Activated CD4-positive, CD25-positive, alpha-beta regulatory T cell treated with anti-CD3 and anti-CD28 coated beads, Interleukin-2, amount 50 U/mL, for 72 hours (primary cell): ENCODE measurements at regions not wholly inside any gene's neighbourhood (a gene's known extent, or its start where the extent isn't known, plus 50 kb on each side); places are given as distances from the start of the nearest gene placed in this dataset.

ENCODE experiments used
- DNase-seq: peaks from one replicate; pipeline ENCODE4 v3.0.0; 2021

- no peak for DNase-seq
Measured at GRCh38 chr2:9135822-9136558, 70.6 kb upstream of the ASAP2 start.

- DNase-seq, result no peak
Measured at GRCh38 chr2:9127316-9127715, 79.3 kb upstream of the ASAP2 start.

- no peak for DNase-seq
Measured at GRCh38 chr2:9126540-9126939, 80.1 kb upstream of the ASAP2 start.

GRCh38 chr2:9124231-9124741 lies 82.3 kb upstream of the ASAP2 start:
- DNase-seq, result no peak

- DNase-seq, result no peak
Measured at GRCh38 chr2:9123069-9123468, 83.5 kb upstream of the ASAP2 start.

- DNase-seq, result no peak
Measured at GRCh38 chr2:9122367-9122766, 84.2 kb upstream of the ASAP2 start.

- DNase-seq, result no peak
Measured at GRCh38 chr2:9118383-9118960, 88.1 kb upstream of the ASAP2 start.

GRCh38 chr2:9115229-9115628 lies 91.4 kb upstream of the ASAP2 start:
- no peak for DNase-seq

- no peak for DNase-seq
Measured at GRCh38 chr2:9114458-9114857, 92.2 kb upstream of the ASAP2 start.

- no peak for DNase-seq
Measured at GRCh38 chr2:9113916-9114315, 92.7 kb upstream of the ASAP2 start.

- DNase-seq, result no peak
Measured at GRCh38 chr2:9113262-9113661, 93.3 kb upstream of the ASAP2 start.

- no peak for DNase-seq
Measured at GRCh38 chr2:9112079-9112721, 94.4 kb upstream of the ASAP2 start.

GRCh38 chr2:9110893-9111569 lies 95.6 kb upstream of the ASAP2 start:
- DNase-seq, result no peak

GRCh38 chr2:9110346-9110884 lies 96.2 kb upstream of the ASAP2 start:
- no peak for DNase-seq

GRCh38 chr2:9109871-9110270 lies 96.7 kb upstream of the ASAP2 start:
- DNase-seq, result no peak

GRCh38 chr2:9108210-9108967 lies 98.2 kb upstream of the ASAP2 start:
- DNase-seq, result no peak

- DNase-seq, result no peak
Measured at GRCh38 chr2:9107168-9108025, 99.2 kb upstream of the ASAP2 start.

- DNase-seq, result no peak
Measured at GRCh38 chr2:9106338-9107167, 100.1 kb upstream of the ASAP2 start.

- no peak for DNase-seq
Measured at GRCh38 chr2:9105601-9106337, 100.8 kb upstream of the ASAP2 start.
